Activated naive CD4-positive, alpha-beta T cell (primary cell): ENCODE measurements at regions not wholly inside any gene's neighbourhood (a gene's known extent, or its start where the extent isn't known, plus 50 kb on each side); places are given as distances from the start of the nearest gene placed in this dataset.
"Not testable (repeated sequence)": the region's sequence is repeated elsewhere in the genome, so short reads cannot be mapped to it uniquely, and the experiment has no call there.

Source experiments
- DNase-seq, 4 experiments: peaks; one replicate each; lab custom pipeline; 2025; lab: John Stamatoyannopoulos, UW

DNA sequence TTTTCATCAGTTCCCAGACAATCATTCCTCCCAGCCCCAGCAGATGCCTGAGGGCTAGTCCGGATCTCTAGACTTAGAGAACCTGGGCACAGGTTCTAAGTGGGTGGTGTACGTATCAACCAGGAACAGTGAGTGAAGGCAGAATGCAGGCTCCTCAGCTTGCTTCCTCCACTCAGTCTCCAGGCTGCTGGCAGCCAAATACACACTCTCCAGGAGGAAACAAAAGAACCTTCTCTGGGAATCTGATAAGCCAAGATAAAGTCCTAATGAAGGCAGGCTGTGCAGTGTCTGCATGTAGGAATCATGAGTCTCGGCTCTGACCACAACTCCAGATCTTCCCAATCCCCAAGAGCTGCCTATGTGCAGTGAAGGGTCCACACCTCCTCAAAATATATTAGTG lies 245.7 kb downstream of the SP3 start:
- no peak for DNase-seq

DNA sequence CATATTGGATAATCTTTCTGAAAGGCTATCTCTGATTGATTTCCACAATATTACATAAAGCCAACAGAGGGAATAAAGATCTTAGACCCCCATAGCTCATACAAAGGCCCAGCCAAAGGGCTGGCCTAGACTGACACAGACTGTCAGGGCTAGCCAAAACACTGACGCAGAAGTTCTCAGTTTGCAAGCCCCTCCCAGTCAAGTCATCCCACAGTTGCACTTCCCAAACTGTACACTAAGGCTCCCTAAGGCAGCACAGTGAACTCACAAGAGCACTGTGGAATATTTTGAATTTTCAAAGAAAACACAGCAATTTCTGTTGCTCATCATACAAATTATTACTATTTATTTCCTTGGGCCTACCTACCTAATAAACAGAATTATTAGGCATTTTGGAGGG lies 244.9 kb downstream of the SP3 start:
- DNase-seq = no peak

DNA sequence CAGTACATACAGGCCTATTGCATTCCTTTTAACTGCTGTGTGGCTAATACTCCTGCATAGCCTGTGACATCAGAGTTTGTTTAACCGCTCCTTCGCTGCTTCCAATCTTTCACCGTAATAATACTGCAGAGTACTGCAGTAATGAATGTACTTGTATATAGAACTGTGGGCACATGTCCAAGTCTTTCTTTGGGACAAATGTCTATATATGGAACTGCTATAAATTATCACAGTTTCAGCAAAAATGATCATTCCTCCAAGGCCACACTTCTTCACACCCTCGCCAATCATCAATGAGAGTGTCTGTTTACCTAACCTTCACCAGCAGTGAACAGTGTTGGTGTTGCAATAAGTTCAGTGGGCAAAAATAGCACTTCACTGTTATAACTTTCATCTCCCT lies 230.4 kb downstream of the SP3 start:
- DNase-seq = no peak

DNA sequence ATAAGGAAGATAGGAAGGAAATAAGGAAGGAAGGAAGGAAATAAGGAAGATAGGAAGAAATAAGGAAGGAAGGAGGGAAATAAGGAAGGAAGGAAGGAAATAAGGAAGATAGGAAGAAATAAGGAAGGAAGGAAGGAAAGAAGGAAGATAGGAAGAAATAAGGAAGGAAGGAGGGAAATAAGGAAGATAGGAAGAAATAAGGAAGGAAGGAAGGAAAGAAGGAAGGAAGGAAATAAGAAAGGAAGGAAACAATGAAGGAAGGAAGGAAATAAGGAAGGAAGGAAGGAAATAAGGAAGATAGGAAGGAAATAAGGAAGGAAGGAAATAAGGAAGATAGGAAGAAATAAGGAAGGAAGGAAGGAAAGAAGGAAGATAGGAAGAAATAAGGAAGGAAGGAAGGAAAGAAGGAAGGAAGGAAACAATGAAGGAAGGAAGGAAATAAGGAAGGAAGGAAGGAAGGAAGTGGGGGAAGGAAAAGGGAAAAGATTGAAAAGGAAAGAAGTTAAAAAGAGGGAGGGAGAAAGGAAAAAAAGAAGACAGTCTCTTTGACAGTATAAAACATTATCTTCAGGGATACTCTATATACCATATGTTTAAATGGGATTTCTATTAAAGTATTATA lies 227.1 kb downstream of the SP3 start:
- not testable (repeated sequence) for DNase-seq

DNA sequence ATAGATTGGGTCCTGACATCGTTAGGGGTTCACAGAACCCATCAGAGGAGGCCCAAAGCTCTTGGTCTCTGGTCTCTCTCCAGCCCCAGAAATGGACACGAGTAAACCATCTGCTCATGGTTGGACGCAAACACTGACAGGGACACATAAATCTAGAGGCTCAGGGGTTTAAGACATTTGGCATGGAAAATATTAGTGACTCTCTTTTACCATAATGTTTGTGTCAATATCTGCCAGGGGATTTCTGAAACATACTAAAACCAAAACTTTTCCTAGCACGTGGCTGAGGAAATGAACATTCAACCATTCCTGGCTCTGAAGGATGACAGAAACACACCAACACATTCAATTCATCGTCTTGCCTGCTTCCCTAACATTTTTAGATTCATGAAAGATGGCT lies 226.2 kb downstream of the SP3 start:
- no peak for DNase-seq

DNA sequence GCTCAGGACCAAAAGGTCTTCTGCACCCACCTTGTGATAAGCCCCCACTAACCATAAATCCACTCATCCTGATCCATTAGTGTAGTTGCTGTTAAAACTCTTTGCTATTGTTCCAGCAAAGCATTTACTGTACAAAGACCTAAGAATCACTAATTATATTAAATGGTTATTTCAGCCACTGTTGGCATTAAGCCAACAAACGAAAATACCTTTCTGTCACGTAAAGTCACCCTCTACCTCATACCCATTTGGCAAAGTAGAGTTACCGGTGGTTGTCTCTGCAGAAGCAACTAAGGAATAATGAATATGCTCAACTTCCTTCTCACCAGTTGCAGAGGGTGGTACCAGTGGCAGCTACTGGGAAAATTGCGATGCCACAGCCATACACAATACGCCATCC lies 224.5 kb downstream of the SP3 start:
- no peak for DNase-seq

DNA sequence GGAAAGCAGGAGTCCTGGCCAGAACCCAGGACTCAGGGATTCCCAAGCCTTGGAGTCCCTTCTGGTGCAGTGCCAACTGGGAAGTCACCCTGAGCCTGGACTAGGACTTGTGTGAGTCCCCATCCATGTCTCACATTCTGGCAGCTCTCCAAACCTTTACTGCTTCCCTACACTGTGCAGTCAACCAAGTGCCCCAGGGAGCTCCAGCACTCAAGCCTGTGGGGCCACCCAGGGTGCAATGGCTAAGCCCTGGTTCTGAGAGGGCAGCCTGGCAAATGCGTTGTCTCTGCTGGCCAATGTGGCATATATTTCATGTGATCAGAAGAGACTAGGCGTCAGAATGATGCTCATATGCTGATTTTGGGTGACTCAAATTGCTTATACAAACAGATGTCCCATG lies 223.4 kb downstream of the SP3 start:
- no peak for DNase-seq

DNA sequence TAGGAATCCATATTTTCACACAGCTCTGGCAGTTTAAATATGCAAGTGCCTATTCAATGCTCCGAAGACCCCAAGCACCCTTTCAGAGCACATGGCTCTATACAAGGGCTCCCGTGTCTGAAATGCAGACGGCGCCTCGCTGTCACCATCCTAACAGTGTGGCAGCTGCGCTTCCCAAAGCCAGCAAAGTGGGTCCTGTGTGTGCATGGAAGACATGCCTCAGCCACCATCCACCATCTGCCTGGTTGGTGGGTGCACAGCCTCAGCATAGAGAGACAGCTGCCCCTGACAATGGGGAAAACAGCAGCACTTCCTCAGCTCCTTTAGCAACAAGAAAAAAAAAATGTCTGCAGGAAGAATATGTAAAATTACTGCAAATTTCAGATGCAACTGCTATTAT lies 218.1 kb downstream of the SP3 start:
- no peak for DNase-seq

DNA sequence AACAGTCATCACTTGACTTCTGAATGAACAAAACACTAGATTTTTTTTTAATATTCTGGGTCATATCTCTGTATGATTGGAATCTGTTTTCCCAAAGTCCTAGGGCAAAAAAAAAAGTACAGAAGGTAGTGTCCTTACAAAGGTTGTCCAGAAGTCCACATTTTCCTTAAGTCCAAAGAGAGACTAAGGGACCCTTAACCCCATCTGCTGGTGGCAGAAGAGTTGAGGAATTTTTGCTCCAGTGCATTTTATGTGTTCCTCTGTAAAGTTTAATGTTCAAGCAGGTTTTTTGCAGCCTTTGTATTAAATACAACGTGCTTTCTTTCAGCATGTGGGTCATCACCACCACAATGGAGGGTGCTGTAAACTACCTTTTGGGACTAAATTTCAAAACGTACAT lies 215.9 kb downstream of the SP3 start:
- no peak for DNase-seq

DNA sequence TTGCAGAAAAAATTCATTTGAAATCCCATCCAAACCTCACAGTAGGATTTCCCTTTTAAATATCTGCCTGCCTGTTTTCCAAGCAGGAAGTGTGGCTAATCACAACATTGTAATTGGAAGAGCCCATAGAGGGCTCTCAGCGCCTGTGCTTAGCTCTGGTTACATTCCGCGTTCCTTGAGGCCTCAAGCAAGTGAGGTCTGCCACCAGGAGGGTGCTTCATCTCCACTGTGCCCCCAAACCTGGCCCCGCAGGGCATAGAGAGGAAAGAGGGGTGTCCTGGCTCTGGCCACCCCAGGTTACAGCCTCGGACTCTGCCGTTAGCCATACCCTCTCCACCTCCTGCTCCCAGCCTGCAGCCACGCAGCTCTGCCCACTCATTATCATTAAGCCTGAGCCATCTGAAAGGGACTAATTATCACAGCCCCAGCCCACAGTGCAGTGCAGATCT lies 214.8 kb downstream of the SP3 start:
- no peak for DNase-seq

DNA sequence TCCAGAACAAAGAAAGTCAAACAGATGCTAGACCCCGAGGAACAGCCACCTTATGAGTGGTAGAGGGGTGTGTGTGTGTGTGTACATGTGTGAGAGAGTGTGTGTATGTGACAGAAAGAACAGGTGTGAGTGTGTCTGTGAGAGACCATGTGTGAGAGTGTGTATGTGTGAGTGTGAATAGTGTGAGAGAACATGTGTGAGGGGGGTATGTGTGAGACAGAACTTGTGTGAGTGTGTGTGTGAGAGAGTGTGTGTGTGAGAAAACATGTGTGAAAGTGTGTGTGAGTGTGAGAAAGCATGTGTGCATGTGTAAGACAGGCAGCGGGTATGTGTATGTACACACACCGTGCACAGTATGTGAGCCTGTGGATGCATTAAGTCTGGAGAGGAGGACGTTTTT lies 214.3 kb downstream of the SP3 start:
- DNase-seq = no peak

DNA sequence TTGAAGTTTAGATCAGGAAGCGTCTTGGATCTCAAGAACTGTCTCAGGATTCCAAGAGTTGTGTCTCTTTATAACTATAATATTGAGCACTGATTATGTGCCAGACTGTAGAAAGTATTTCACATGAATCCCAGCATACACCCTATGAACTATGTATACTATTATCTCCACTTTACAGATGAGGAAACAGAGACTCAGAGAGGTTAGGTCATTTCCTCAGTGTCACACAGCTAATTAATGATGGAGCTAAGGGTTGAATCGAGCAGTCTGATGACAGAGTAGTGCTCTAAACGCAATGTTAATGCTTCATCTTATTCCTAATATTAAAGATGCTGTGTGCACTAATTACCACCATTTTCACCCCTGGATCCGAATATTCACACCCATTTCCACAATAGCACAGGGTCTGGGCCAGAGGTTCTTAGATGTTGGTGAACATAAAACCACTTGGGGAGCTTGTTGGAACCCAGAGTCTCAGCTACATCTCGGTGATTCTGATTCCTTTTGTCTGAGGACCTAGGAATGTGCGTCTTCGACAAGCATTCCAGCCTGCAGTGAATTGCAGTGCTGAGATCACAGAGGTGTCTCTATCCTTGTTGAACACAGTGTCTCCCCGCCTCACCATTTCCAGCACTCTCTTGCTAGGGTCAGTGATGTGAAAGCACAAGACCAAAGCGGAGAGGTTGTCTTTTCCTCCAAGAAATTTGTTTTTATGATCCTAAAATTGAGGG lies 213.8 kb downstream of the SP3 start:
- no peak for DNase-seq

DNA sequence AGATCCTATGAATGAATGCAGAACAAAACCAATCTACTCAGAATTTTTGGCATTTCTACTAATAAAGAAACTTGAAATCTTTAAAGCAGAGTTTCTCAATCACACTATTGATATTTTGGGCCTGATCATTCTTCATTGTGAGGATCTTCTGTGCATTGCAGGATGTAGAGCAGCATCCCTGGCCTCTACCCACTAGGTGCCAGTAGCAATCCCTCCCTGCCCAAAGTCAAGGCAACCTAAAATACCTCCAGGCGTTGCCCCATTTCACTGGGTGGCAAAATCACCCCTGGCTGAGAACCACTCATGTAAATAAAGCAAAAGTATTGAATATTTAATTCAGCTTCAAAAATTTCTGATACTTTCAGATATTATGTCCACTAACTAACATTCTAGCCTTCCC lies 213.0 kb downstream of the SP3 start:
- no peak for DNase-seq

DNA sequence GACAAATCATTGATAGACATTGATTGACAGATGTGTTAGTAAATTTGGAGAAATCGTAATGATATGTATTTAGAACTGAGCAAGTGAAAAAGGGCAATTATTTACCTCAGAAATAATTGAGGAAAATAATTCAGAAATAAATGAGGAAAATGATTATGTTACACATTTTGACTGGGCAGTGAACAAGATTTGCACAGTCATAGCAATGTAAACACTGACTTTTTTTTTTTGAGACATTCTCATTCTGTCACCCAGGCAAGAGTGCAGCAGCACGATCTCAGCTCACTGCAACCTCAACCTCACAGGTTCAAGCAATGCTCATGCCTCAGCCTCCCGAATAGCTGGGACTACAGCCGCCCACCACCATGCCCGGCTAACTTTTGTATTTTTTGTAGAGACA lies 211.7 kb downstream of the SP3 start:
- DNase-seq = no peak

DNA sequence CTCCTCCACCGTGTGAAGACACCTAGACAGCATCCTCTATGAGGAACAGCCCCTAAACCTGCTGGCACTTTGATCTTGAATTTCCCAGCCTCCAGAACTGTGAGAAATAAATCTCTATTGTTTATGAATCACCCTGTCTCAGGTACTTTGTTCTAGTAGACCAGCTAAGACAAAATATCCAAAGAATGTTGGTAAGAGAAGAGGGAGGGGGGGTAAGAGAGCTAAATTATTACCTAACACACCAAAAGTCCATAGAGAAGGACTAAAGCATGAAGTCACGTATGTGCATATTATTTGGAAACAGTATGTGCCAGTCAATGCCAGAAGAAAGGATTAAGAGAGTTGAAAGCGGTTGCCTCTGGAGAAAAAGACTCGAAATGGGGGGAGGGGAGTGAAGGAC lies 211.0 kb downstream of the SP3 start:
- DNase-seq = no peak

DNA sequence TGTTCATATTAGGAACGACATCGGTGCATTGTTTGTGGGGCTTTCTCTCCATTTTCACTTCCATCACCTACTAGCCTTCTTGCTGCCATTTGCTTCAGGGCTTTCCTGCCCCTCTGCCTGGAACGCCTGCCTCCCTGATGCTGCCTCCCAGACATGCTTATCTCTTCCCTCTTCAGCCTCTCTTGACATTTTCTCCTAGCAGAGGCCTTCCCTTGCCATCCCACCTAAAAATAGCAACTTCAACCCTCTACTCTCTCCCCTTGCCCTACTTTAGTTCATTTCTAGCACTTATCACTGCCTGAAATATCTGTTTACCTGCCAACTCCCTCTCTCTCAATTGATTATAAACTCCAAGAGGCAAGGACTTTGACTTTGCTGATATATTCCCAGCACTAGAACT lies 210.3 kb downstream of the SP3 start:
- DNase-seq = no peak

DNA sequence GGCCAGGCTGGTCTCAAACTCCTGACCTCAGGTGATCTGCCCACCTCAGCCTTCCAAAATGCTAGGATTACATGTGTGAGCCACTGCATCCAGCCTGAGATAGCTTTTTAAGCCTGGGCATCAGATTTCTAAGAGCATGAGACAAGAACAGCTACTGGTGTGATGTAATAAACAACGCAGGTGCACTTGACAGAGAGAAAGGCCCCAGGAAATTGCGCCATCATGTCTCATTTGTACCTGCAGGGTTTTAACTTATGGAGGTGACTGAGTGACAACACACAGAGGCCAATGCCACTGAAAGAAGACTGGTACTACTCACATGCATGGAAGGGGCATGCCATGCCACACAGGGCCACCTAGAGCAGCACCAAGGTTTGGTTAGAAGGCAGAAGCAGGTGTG lies 209.4 kb downstream of the SP3 start:
- DNase-seq = no peak

DNA sequence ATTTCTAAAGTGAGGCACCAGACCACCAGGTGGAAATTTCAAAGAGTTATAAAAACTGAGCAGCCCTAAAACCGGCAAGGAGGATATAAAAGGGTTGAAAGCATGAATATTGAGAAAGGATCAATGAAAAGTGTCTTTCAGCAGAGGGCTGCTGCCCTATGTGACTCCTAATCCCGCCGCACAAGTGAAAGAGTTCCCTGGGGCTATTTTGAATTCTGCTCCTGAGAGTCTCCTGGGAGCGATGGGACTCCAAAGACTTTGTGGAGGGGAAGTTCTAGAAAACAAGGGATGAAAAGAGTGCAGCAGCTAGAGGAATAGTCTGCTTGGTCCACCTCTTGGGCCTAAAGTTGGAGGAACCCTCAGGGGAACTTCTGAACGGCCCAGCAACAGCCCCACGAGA lies 205.2 kb downstream of the SP3 start:
- DNase-seq = no peak

DNA sequence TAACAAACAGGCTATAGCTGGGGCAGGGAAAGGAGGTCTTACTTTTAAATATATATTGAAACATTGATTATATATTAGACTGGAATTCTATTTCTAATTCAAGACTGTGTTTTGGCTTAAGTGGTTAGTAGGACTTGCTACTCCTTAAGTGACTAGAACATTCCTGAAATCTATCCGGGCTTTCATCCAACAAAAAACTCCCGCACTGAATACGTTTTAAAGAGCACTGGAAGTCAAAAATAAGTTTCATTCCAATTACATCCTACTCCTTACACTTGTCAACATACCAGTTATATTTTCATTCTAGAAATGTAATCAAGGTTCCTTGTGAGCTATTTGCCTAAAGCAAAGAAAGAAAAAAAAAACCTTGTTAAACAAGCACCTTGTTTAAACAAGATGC lies 204.6 kb downstream of the SP3 start:
- DNase-seq = no peak

DNA sequence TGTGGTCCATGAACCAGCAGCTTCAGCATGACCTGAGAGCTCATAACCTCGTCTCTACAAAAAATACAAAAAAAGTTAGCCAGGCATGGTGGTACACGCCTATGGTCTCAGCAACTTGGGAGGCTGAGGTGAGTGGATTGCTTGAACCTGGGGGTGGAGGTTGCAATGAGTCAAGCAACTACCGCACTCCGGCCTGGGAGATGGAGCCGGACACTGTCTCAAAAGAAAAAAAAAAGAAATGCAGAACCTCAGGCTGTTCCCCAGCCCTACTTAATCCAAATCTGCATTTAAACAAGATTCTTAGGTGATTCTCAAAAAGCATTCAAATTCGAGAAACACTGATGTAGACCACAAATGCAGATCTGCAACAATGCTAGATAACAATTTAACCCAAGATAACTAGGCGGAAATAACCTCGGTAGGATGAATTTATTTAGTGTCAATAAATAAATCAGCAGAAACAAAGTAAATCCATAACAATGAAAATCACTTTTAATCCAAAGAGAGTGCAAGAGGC lies 203.5 kb downstream of the SP3 start:
- no peak for DNase-seq

DNA sequence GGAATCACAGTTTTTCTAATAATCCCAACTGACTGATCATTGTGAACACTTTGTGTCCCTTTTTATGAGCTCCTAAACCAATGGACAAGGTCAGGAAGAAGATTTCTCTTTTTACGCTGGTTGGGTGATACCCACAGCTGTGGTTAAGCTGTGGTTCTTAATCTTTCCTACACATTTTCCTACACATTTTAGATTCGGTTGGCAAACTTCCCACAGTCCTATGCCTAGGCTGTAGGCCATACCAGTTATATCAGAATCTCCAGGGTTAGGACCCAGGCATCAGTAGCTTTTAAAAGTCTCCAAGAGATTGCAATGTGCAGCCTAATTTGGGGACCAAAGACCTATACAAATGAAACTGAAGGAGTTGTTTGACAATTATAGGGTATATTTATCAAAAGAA lies 203.0 kb downstream of the SP3 start:
- no peak for DNase-seq

DNA sequence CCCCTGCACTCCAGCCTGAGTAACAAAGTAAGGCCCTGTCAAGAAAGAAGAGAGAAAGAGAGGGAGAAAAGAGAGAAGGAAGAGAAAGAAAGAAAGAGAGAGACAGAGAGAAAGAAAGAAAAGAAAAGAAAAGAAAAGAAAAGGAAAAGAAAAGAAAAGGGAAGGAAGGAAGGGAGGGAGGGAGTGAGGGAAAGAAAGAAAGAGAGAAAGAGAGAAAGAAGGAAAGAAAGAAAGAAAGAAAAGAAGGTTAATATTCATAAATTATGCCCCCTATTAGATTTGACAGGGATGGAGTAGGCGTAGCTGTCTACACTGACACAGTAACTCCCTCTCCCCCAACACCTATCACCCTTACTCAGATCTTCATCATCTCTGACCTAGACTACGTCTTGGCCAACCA lies 202.3 kb downstream of the SP3 start:
- no peak for DNase-seq

DNA sequence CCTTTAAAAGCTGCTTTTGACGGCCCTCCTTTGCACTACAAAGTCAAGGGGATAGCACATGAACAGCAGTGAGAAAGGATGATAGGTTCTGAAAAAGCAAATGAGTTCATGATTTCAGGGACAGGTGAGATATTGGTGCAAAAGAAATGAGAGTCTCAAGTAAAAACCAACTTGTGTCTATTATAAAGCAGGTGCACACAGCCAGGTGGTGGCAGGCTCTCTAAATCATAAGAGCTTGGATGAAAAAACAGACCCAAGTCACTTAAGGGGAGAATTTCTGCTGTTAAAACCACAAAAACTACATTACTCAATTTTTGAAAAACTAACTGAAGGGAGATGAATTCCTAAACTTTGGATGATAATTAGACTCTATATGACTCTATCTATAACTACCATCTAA lies 201.5 kb downstream of the SP3 start:
- no peak for DNase-seq

DNA sequence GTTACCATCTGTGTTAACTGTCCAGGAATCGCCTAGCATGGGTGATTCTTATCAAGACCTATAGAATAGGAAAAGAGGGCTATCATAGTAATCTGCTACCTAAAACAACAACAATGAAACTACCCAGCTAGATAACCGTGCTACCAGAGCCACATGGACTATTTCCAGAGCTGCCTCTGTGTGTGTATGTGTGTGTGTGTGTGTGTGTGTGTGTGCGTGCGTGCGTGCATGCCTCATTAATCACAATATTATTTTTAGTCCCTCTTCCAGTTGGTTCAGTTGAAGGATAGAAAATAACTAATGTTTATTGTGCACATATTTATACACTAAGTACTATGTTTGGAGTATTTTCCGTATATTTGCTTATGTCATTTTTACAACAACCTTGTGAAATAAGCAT lies 201.1 kb downstream of the SP3 start:
- no peak for DNase-seq
